WTC11 (cell line): ENCODE measurements at regions not wholly inside any gene's neighbourhood (a gene's known extent, or its start where the extent isn't known, plus 50 kb on each side); places are given as distances from the start of the nearest gene placed in this dataset.

ENCODE experiments used
- ATAC-seq: fragments of 200-7000 bp; cut with Tn5 transposase; 2 replicates; pipeline ENCODE4 v1.10.0; 2021; ENCODE audit warnings: mild to moderate bottlenecking, moderate library complexity
- CTCF ChIA-PET: fragments of 300-600 bp; sonication (Branson Sonifier 250); formaldehyde crosslinking; loops from one replicate; lab custom pipeline; 2021; ENCODE audit warnings: antibody characterized with exemption; lab: Charles Lee
- POLR2A ChIA-PET: fragments of 350-600 bp; sonication (Branson Sonifier 250); formaldehyde crosslinking; loops from one replicate; lab custom pipeline; 2021; ENCODE audit warnings: antibody characterized with exemption; lab: Charles Lee
- DNase-seq: peaks from one replicate; pipeline ENCODE4 v3.0.0; 2021; ENCODE audit warnings: low spot score
- H3K27ac Mint-ChIP-seq: 2 replicates; pipeline ENCODE4 v1.8.0; 2021; ENCODE audit warnings: mixed read lengths
- H3K27me3 Mint-ChIP-seq: 2 replicates; pipeline ENCODE4 v1.8.0; 2021; ENCODE audit warnings: low read depth, mild to moderate bottlenecking, moderate library complexity, mixed read lengths
- H3K36me3 Mint-ChIP-seq: 2 replicates; pipeline ENCODE4 v1.8.0; 2021; ENCODE audit warnings: mixed read lengths
- H3K4me1 Mint-ChIP-seq: 2 replicates; pipeline ENCODE4 v1.8.0; 2022; ENCODE audit warnings: mixed read lengths
- H3K4me3 Mint-ChIP-seq: 2 replicates; pipeline ENCODE4 v1.8.0; 2021; ENCODE audit warnings: mild to moderate bottlenecking, moderate library complexity, mixed read lengths
- H3K9me3 Mint-ChIP-seq: 2 replicates; pipeline ENCODE4 v1.8.0; 2021; ENCODE audit warnings: mixed read lengths
- ATF3 ChIP-seq: sonication (generic); formaldehyde crosslinking; conservative IDR thresholded peaks from 2 replicates; pipeline ENCODE4 v1.8.1; 2022; ENCODE audit warnings: mild to moderate bottlenecking, missing genetic modification reagents
- CBFB ChIP-seq: sonication (generic); formaldehyde crosslinking; IDR thresholded peaks from 2 replicates; pipeline ENCODE4 v1.8.1; 2022; ENCODE audit warnings: mild to moderate bottlenecking, low read depth, missing genetic modification reagents
- E2F4 ChIP-seq: sonication (generic); formaldehyde crosslinking; IDR thresholded peaks from 2 replicates; pipeline ENCODE4 v1.8.1; 2022; ENCODE audit warnings: low read depth, mild to moderate bottlenecking, moderate library complexity, missing genetic modification reagents, borderline replicate concordance
- E2F5 ChIP-seq: sonication (generic); formaldehyde crosslinking; IDR thresholded peaks from 2 replicates; pipeline ENCODE4 v1.8.1; 2022; ENCODE audit warnings: mild to moderate bottlenecking, moderate library complexity, missing genetic modification reagents
- ELF4 ChIP-seq: sonication (generic); formaldehyde crosslinking; IDR thresholded peaks from 2 replicates; pipeline ENCODE4 v1.8.1; 2022; ENCODE audit warnings: low read depth, mild to moderate bottlenecking, moderate library complexity, missing genetic modification reagents
- FOXJ3 ChIP-seq: sonication (generic); formaldehyde crosslinking; IDR thresholded peaks from 2 replicates; pipeline ENCODE4 v1.9.0; 2021; ENCODE audit warnings: missing genetic modification reagents, mild to moderate bottlenecking, borderline replicate concordance
- GTF2I ChIP-seq: fragments of 250-450 bp; sonication (Bioruptor Pico); conservative IDR thresholded peaks from 2 replicates; pipeline ENCODE4 v1.4.0; 2021; ENCODE audit warnings: mild to moderate bottlenecking
- JUN ChIP-seq: sonication (generic); formaldehyde crosslinking; IDR thresholded peaks from 2 replicates; pipeline ENCODE4 v1.8.0; 2023; ENCODE audit warnings: mild to moderate bottlenecking, missing genetic modification reagents
- NFE2L1 ChIP-seq: sonication (generic); formaldehyde crosslinking; IDR thresholded peaks from 2 replicates; pipeline ENCODE4 v1.8.1; 2023; ENCODE audit warnings: missing genetic modification reagents
- TCF7 ChIP-seq: sonication (generic); formaldehyde crosslinking; IDR thresholded peaks from 2 replicates; pipeline ENCODE4 v1.8.0; 2022; ENCODE audit warnings: mild to moderate bottlenecking, low read depth, missing genetic modification reagents, moderate library complexity
- TP53 ChIP-seq: sonication (generic); formaldehyde crosslinking; IDR thresholded peaks from 2 replicates; pipeline ENCODE4 v1.8.1; 2023; ENCODE audit warnings: mild to moderate bottlenecking, missing genetic modification reagents
- ZNF121 ChIP-seq: sonication (generic); formaldehyde crosslinking; IDR thresholded peaks from 2 replicates; pipeline ENCODE4 v1.8.0; 2023; ENCODE audit warnings: missing genetic modification reagents
- ZNF138 ChIP-seq: sonication (generic); formaldehyde crosslinking; conservative IDR thresholded peaks from 2 replicates; pipeline ENCODE4 v1.8.1; 2022; ENCODE audit warnings: mild to moderate bottlenecking, moderate library complexity, missing genetic modification reagents
- ZNF232 ChIP-seq: sonication (generic); formaldehyde crosslinking; IDR thresholded peaks from 2 replicates; pipeline ENCODE4 v1.8.0; 2022; ENCODE audit warnings: mild to moderate bottlenecking, missing genetic modification reagents
- ZNF263 ChIP-seq: sonication (generic); formaldehyde crosslinking; IDR thresholded peaks from 2 replicates; pipeline ENCODE4 v1.8.1; 2022; ENCODE audit warnings: low read depth, mild to moderate bottlenecking, moderate library complexity, missing genetic modification reagents
- ZNF396 ChIP-seq: fragments of 250-450 bp; sonication (Bioruptor Pico); IDR thresholded peaks from 2 replicates; pipeline ENCODE4 v1.8.0; 2021; ENCODE audit warnings: mild to moderate bottlenecking, moderate library complexity, borderline replicate concordance
- ZSCAN18 ChIP-seq: fragments of 250-450 bp; sonication (Bioruptor Pico); IDR thresholded peaks from 2 replicates; pipeline ENCODE4 v2.1.2; 2022; ENCODE audit warnings: mild to moderate bottlenecking, moderate library complexity
- TF ChIP-seq, protein P1 (sequence below): sonication (generic); formaldehyde crosslinking; conservative IDR thresholded peaks from 2 replicates; pipeline ENCODE4 v1.8.1; 2023; ENCODE audit warnings: mild to moderate bottlenecking, low read depth, missing genetic modification reagents, moderate library complexity
- TF ChIP-seq, protein P2 (sequence below): sonication (generic); formaldehyde crosslinking; IDR thresholded peaks from 2 replicates; pipeline ENCODE4 v1.8.1; 2022; ENCODE audit warnings: missing genetic modification reagents, borderline replicate concordance
- TF ChIP-seq, protein P3 (sequence below): sonication (generic); formaldehyde crosslinking; IDR thresholded peaks from 2 replicates; pipeline ENCODE4 v1.8.1; 2022; ENCODE audit warnings: low read depth, missing genetic modification reagents, borderline replicate concordance

GRCh38 chr6:53429401-53429800 lies 80.7 kb upstream of the ELOVL5 start (continued):
- TF ChIP-seq ZNF396 (CRISPR knock-in tag), result no peak
- TF ChIP-seq NFE2L1 (CRISPR knock-in tag), result no peak
- TF ChIP-seq, protein P1, sequence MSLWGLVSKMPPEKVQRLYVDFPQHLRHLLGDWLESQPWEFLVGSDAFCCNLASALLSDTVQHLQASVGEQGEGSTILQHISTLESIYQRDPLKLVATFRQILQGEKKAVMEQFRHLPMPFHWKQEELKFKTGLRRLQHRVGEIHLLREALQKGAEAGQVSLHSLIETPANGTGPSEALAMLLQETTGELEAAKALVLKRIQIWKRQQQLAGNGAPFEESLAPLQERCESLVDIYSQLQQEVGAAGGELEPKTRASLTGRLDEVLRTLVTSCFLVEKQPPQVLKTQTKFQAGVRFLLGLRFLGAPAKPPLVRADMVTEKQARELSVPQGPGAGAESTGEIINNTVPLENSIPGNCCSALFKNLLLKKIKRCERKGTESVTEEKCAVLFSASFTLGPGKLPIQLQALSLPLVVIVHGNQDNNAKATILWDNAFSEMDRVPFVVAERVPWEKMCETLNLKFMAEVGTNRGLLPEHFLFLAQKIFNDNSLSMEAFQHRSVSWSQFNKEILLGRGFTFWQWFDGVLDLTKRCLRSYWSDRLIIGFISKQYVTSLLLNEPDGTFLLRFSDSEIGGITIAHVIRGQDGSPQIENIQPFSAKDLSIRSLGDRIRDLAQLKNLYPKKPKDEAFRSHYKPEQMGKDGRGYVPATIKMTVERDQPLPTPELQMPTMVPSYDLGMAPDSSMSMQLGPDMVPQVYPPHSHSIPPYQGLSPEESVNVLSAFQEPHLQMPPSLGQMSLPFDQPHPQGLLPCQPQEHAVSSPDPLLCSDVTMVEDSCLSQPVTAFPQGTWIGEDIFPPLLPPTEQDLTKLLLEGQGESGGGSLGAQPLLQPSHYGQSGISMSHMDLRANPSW (CRISPR knock-in tag), result no peak
- TF ChIP-seq ATF3 (CRISPR knock-in tag), result no peak
- TF ChIP-seq ELF4 (CRISPR knock-in tag), result no peak
- TF ChIP-seq, protein P2, sequence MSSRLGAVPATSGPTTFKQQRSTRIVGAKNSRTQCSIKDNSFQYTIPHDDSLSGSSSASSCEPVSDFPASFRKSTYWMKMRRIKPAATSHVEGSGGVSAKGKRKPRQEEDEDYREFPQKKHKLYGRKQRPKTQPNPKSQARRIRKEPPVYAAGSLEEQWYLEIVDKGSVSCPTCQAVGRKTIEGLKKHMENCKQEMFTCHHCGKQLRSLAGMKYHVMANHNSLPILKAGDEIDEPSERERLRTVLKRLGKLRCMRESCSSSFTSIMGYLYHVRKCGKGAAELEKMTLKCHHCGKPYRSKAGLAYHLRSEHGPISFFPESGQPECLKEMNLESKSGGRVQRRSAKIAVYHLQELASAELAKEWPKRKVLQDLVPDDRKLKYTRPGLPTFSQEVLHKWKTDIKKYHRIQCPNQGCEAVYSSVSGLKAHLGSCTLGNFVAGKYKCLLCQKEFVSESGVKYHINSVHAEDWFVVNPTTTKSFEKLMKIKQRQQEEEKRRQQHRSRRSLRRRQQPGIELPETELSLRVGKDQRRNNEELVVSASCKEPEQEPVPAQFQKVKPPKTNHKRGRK (CRISPR knock-in tag), result no peak
- no peak for TF ChIP-seq E2F4 (CRISPR knock-in tag)
- TF ChIP-seq E2F5 (CRISPR knock-in tag), result no peak

DNA sequence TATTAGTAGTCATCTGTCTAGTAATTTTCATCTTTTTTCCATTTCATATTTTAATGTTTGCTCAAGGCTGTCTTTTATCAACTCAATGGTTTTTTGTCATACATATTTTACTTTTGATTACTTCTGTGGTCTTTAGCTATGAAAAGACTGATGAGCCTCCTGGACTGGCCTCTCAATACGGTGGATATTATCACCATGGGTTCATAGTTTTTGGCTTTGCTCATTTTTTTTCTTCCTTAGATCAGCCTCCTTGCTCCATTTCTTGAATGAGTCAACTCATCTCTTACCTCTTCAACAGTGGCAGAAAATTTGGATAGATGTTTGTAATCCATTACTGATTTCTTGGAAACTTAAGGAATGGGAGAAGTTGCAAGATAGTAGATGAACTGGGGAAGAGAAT lies 80.1 kb upstream of the ELOVL5 start:
- Mint-ChIP-seq H3K9me3 (no peaks in the 10 kb centered on the region), H3K36me3 (no peaks in the 10 kb centered on the region), H3K27me3 (no peaks in the 10 kb centered on the region), H3K27ac (no peak overlapping the region), H3K4me1 (peaks cover 14% of the 10 kb centered on the region), H3K4me3 (no peak overlapping the region)
- POLR2A ChIA-PET, result interaction anchor here (1.0 kb wide), 1 partner anchor 69 kb away, joined by 3 read pairs; no protein-coding TSS in a partner anchor
- no peak for ATAC-seq
- DNase-seq, result no peak
- CTCF ChIA-PET, result no interaction called here
- TF ChIP-seq ZNF263 (CRISPR knock-in tag) (no peak), CBFB (no peak), ZNF232 (CRISPR knock-in tag) (no peak), E2F4 (CRISPR knock-in tag) (no peak), ZNF121 (CRISPR knock-in tag) (no peak), FOXJ3 (CRISPR knock-in tag) (no peak), GTF2I (CRISPR knock-in tag) (no peak), ZNF138 (no peak), JUN (CRISPR knock-in tag) (no peak), TP53 (CRISPR knock-in tag) (no peak), TCF7 (CRISPR knock-in tag) (no peak), ZSCAN18 (CRISPR knock-in tag) (no peak), E2F5 (CRISPR knock-in tag) (no peak)
- TF ChIP-seq, protein P3, sequence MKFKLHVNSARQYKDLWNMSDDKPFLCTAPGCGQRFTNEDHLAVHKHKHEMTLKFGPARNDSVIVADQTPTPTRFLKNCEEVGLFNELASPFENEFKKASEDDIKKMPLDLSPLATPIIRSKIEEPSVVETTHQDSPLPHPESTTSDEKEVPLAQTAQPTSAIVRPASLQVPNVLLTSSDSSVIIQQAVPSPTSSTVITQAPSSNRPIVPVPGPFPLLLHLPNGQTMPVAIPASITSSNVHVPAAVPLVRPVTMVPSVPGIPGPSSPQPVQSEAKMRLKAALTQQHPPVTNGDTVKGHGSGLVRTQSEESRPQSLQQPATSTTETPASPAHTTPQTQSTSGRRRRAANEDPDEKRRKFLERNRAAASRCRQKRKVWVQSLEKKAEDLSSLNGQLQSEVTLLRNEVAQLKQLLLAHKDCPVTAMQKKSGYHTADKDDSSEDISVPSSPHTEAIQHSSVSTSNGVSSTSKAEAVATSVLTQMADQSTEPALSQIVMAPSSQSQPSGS (CRISPR knock-in tag), result no peak
